Mesenchymal stem cell (in vitro differentiated cells and primary cell): ENCODE measurements at regions not wholly inside any gene's neighbourhood (a gene's known extent, or its start where the extent isn't known, plus 50 kb on each side); places are given as distances from the start of the nearest gene placed in this dataset.

Experiments
- DNase-seq: peaks from one replicate; pipeline ENCODE4 v3.0.0-alpha.2; 2013
- H2AFZ ChIP-seq: one replicate; pipeline ENCODE4 v1.6.1; 2013; ENCODE audit warnings: low read depth, mild to moderate bottlenecking, control low read depth, inconsistent platforms, low read length, moderate library complexity
- H2AK5ac ChIP-seq: 2 replicates; pipeline ENCODE4 v1.6.1; 2013; ENCODE audit warnings: low read length, moderate library complexity, mild to moderate bottlenecking, inconsistent platforms; ENCODE audit not compliant: severe bottlenecking
- H2BK120ac ChIP-seq: one replicate; pipeline ENCODE4 v1.6.1; 2013; ENCODE audit warnings: low read depth, mild to moderate bottlenecking, inconsistent platforms, low read length, moderate library complexity
- H2BK12ac ChIP-seq, 2 experiments: one replicate each; pipeline ENCODE4 v1.6.1; 2013; ENCODE audit warnings: inconsistent platforms in 2 of 2, low read length in 2 of 2, mild to moderate bottlenecking in 2 of 2, moderate library complexity in 2 of 2, control low read depth in 1 of 2
- H2BK15ac ChIP-seq: one replicate; pipeline ENCODE4 v1.6.1; 2013; ENCODE audit warnings: mild to moderate bottlenecking, low read depth, inconsistent platforms; ENCODE audit not compliant: poor library complexity, severe bottlenecking
- H2BK5ac ChIP-seq: 2 replicates; pipeline ENCODE4 v1.6.1; 2013; ENCODE audit warnings: low read depth, mild to moderate bottlenecking, low read length, control low read depth, inconsistent platforms; ENCODE audit not compliant: poor library complexity, severe bottlenecking
- H3K14ac ChIP-seq, 2 experiments: one replicate each; pipeline ENCODE4 v1.6.1; 2013; ENCODE audit warnings: inconsistent platforms in 2 of 2, low read length in 2 of 2, control low read depth in 1 of 2, mild to moderate bottlenecking in 1 of 2, moderate library complexity in 1 of 2
- H3K18ac ChIP-seq, 2 experiments: one replicate each; pipeline ENCODE4 v1.6.1; 2013; ENCODE audit warnings: inconsistent platforms in 2 of 2, low read length in 2 of 2, control low read depth in 1 of 2, low read depth in 1 of 2, mild to moderate bottlenecking in 1 of 2
- H3K23ac ChIP-seq, 2 experiments: one replicate each; pipeline ENCODE4 v1.6.1; 2013; ENCODE audit warnings: inconsistent platforms in 2 of 2, low read length in 2 of 2, mild to moderate bottlenecking in 2 of 2, moderate library complexity in 2 of 2, control low read depth in 1 of 2
- H3K27ac ChIP-seq: 2 replicates; pipeline ENCODE4 v1.5.1; 2013; ENCODE audit warnings: mild to moderate bottlenecking, moderate library complexity, low read length, control low read depth, inconsistent platforms; ENCODE audit not compliant: poor library complexity, severe bottlenecking
- H3K27me3 ChIP-seq, 2 experiments: 2 replicates each; pipeline versions ENCODE4 v1.6.1 to v1.7.0; 2013; ENCODE audit warnings: low read length in 2 of 2, mild to moderate bottlenecking in 2 of 2, moderate library complexity in 2 of 2, control low read depth in 1 of 2, inconsistent platforms in 1 of 2; ENCODE audit not compliant: control insufficient read depth in 1 of 2, insufficient read depth in 1 of 2
- H3K36me3 ChIP-seq, 2 experiments: 2 replicates each; pipeline versions ENCODE4 v1.6.1 to v1.7.0; 2013; ENCODE audit warnings: low read length in 2 of 2, control low read depth in 1 of 2, inconsistent platforms in 1 of 2, low read depth in 1 of 2, mild to moderate bottlenecking in 1 of 2; ENCODE audit not compliant: insufficient read depth in 2 of 2, control insufficient read depth in 1 of 2
- H3K4ac ChIP-seq, 2 experiments: one replicate each; pipeline ENCODE4 v1.6.1; 2013; ENCODE audit warnings: inconsistent platforms in 2 of 2, low read length in 2 of 2, mild to moderate bottlenecking in 2 of 2, moderate library complexity in 2 of 2, control low read depth in 1 of 2, low read depth in 1 of 2
- H3K4me1 ChIP-seq: 2 replicates; pipeline ENCODE4 v1.6.1; 2013; ENCODE audit warnings: low read depth, low read length, control low read depth; ENCODE audit not compliant: control insufficient read depth, insufficient read depth
- H3K4me2 ChIP-seq: 2 replicates; pipeline ENCODE4 v1.6.1; 2013; ENCODE audit warnings: low read length, mild to moderate bottlenecking, inconsistent platforms; ENCODE audit not compliant: poor library complexity, severe bottlenecking
- H3K4me3 ChIP-seq, 2 experiments: 2 replicates each; pipeline versions ENCODE4 v1.5.1 to v1.7.0; 2013; ENCODE audit warnings: low read length in 2 of 2, mild to moderate bottlenecking in 2 of 2, control low read depth in 1 of 2, low read depth in 1 of 2; ENCODE audit not compliant: insufficient read depth in 1 of 2
- H3K79me1 ChIP-seq: replicated peaks from 2 replicates; pipeline ENCODE4 v1.6.1; 2013; ENCODE audit warnings: mild to moderate bottlenecking, control low read depth, low read length, inconsistent platforms; ENCODE audit not compliant: poor library complexity, severe bottlenecking
- H3K9ac ChIP-seq: 2 replicates; pipeline ENCODE4 v1.7.0; 2013; ENCODE audit warnings: mild to moderate bottlenecking, low read length, moderate library complexity
- H3K9me3 ChIP-seq: 2 replicates; pipeline ENCODE4 v1.7.0; 2013; ENCODE audit warnings: mild to moderate bottlenecking, low read length; ENCODE audit not compliant: control insufficient read depth
- H4K8ac ChIP-seq: one replicate; pipeline ENCODE4 v1.6.1; 2013; ENCODE audit warnings: inconsistent platforms, mild to moderate bottlenecking, low read length, moderate library complexity
- H4K91ac ChIP-seq: one replicate; pipeline ENCODE4 v1.6.1; 2013; ENCODE audit warnings: mild to moderate bottlenecking, low read length, inconsistent platforms
- WGBS: methylation state at CpG from one replicate; pipeline ENCODE4 v1.1.7; 2013; ENCODE audit warnings: mixed read lengths; 5-methylcytosine and 5-hydroxymethylcytosine counted together

DNA sequence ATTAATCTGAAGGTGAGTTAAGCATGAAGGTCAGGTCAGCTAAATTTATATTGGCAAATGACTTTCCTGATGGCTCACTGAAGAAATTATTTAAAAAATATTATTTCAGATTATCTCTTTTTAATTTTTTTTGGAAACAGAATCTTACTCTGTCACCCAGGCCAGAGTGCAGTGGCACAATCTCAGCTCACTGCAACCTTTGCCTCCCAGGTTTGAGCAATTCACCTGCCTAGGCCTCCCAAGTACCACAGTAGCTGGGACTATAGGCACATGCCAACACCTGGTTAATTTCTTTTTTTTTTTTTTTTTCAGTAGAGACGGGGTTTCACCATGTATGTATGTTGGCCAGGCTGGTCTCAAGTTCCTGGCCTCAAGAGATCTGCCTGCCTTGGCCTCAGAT lies 976.7 kb downstream of the TTLL7 start:
- H3K36me3 ChIP-seq, result no peaks in the 10 kb centered on the region
- DNase-seq, result no peak
- H2BK120ac ChIP-seq, result no peak overlapping the region
- 100% methylated on average over 1 of the region's 1 CpG for WGBS
- no peak overlapping the region for H2BK15ac ChIP-seq
- H3K4ac ChIP-seq, result no peak overlapping the region
- H2AK5ac ChIP-seq, result no peak overlapping the region
- no peaks in the 10 kb centered on the region for H3K79me1 ChIP-seq
- no peak overlapping the region for H2BK12ac ChIP-seq
- no peak overlapping the region for H3K9ac ChIP-seq
- no peak overlapping the region for H3K14ac ChIP-seq
- no peak overlapping the region for H2BK5ac ChIP-seq
- no peaks in the 10 kb centered on the region for H3K4me1 ChIP-seq
- no peak overlapping the region for H3K27ac ChIP-seq
- H4K91ac ChIP-seq, result no peak overlapping the region
- H3K27me3 ChIP-seq, result no peaks in the 10 kb centered on the region
- no peak overlapping the region for H3K23ac ChIP-seq
- H3K4me2 ChIP-seq, result no peak overlapping the region
- peaks cover 14% of the 10 kb centered on the region for H3K9me3 ChIP-seq
- H3K4me3 ChIP-seq, result no peak overlapping the region
- no peak overlapping the region for H2AFZ ChIP-seq
- H3K18ac ChIP-seq, result no peak overlapping the region
- no peak overlapping the region for H4K8ac ChIP-seq

- Histone ChIP-seq H4K91ac (no peak overlapping the region), H3K4ac (no peak overlapping the region), H3K4me2 (no peak overlapping the region), H4K8ac (no peak overlapping the region), H3K23ac (no peak overlapping the region), H3K27me3 (no peaks in the 10 kb centered on the region), H3K14ac (no peak overlapping the region), H3K9me3 (peaks cover 14% of the 10 kb centered on the region), H3K36me3 (no peaks in the 10 kb centered on the region), H2AK5ac (no peak overlapping the region), H3K4me1 (no peaks in the 10 kb centered on the region), H3K27ac (no peak overlapping the region), H3K18ac (no peak overlapping the region), H3K9ac (no peak overlapping the region), H2BK120ac (no peak overlapping the region), H2AFZ (no peak overlapping the region), H2BK5ac (no peak overlapping the region), H3K79me1 (no peaks in the 10 kb centered on the region), H2BK15ac (no peak overlapping the region), H2BK12ac (no peak overlapping the region), H3K4me3 (no peak overlapping the region)
- DNase-seq, result no peak
- WGBS, result 95% methylated on average over 4 of the region's 4 CpGs
Observed at GRCh38 chr1:83017701-83018100, 981.2 kb downstream of the TTLL7 start.

- H3K79me1 ChIP-seq, result no peaks in the 10 kb centered on the region
- no peak overlapping the region for H3K27ac ChIP-seq
- no peak overlapping the region for H2BK5ac ChIP-seq
- 100% methylated on average over 1 of the region's 1 CpG for WGBS
- no peak overlapping the region for H3K14ac ChIP-seq
- H3K4me2 ChIP-seq, result no peak overlapping the region
- H3K9me3 ChIP-seq, result peaks cover 14% of the 10 kb centered on the region
- H3K18ac ChIP-seq, result no peak overlapping the region
- H2AFZ ChIP-seq, result no peak overlapping the region
- H3K4ac ChIP-seq, result no peak overlapping the region
- no peak overlapping the region for H2BK15ac ChIP-seq
- no peak overlapping the region for H4K8ac ChIP-seq
- H3K4me3 ChIP-seq, result no peak overlapping the region
- no peak for DNase-seq
- H4K91ac ChIP-seq, result no peak overlapping the region
- no peak overlapping the region for H3K9ac ChIP-seq
- peaks cover 2% of the 10 kb centered on the region for H3K4me1 ChIP-seq
- no peak overlapping the region for H2BK120ac ChIP-seq
- no peaks in the 10 kb centered on the region for H3K36me3 ChIP-seq
- H2BK12ac ChIP-seq, result no peak overlapping the region
- no peaks in the 10 kb centered on the region for H3K27me3 ChIP-seq
- H2AK5ac ChIP-seq, result no peak overlapping the region
- H3K23ac ChIP-seq, result no peak overlapping the region
Observed at GRCh38 chr1:83017276-83017675, 981.7 kb downstream of the TTLL7 start.

DNA sequence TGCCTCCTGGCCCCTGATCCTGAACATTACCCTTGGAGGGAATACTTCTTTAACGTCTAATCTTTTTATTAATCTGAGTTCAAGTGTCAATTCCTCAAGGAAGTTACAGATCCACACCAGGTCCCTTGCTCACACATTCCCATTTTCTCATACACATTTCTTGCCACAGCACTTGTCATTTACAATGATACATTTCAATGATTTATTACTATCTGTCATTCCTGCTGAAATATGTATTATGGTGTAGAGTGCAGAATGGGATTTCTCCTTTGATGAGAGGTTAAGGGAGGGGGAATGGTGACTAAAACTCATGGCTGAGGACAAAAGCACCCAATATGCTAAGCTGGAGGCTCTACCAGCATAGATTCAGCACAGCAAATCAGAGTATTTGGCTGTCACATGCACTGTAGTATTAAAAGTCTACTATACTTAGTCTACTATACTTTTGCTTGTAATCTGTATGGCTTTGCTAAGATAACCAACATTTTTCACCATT lies 982.5 kb downstream of the TTLL7 start:
- peaks cover 14% of the 10 kb centered on the region for H3K9me3 ChIP-seq
- peaks cover 2% of the 10 kb centered on the region for H3K4me1 ChIP-seq
- no peak overlapping the region for H3K4me3 ChIP-seq
- no peak overlapping the region for H4K91ac ChIP-seq
- no peak for DNase-seq
- H2AK5ac ChIP-seq, result no peak overlapping the region
- no peak overlapping the region for H2BK5ac ChIP-seq
- H2BK120ac ChIP-seq, result no peak overlapping the region
- no peak overlapping the region for H3K23ac ChIP-seq
- H3K9ac ChIP-seq, result no peak overlapping the region
- no peaks in the 10 kb centered on the region for H3K36me3 ChIP-seq
- no peaks in the 10 kb centered on the region for H3K79me1 ChIP-seq
- no peak overlapping the region for H2BK12ac ChIP-seq
- H3K27me3 ChIP-seq, result no peaks in the 10 kb centered on the region
- no peak overlapping the region for H3K4me2 ChIP-seq
- H2AFZ ChIP-seq, result no peak overlapping the region
- H3K18ac ChIP-seq, result no peak overlapping the region
- H3K4ac ChIP-seq, result no peak overlapping the region
- 91% methylated on average over 1 of the region's 1 CpG for WGBS
- H2BK15ac ChIP-seq, result no peak overlapping the region
- H4K8ac ChIP-seq, result no peak overlapping the region
- H3K14ac ChIP-seq, result no peak overlapping the region
- H3K27ac ChIP-seq, result no peak overlapping the region
